Spinal cord (tissue), 9 donors: ENCODE measurements at regions not wholly inside any gene's neighbourhood (a gene's known extent, or its start where the extent isn't known, plus 50 kb on each side); places are given as distances from the start of the nearest gene placed in this dataset.
"Not testable (repeated sequence)": the region's sequence is repeated elsewhere in the genome, so short reads cannot be mapped to it uniquely, and the experiment has no call there.

Source experiments
- DNase-seq, 6 donors: peaks; one replicate each; pipeline versions ENCODE4 v3.0.0 to v3.0.0-alpha.2; 2013 to 2015; ENCODE audit warnings: low spot score in 6 of 6, low read depth in 4 of 6
- H3K27ac ChIP-seq: one replicate; pipeline ENCODE4 v1.5.1; 2013; ENCODE audit warnings: low read depth, low read length, control low read depth
- H3K27me3 ChIP-seq: one replicate; pipeline ENCODE4 v1.6.1; 2013; ENCODE audit warnings: low read length; ENCODE audit not compliant: control insufficient read depth, insufficient read depth
- H3K36me3 ChIP-seq: one replicate; pipeline ENCODE4 v1.6.1; 2013; ENCODE audit warnings: low read length; ENCODE audit not compliant: control insufficient read depth, insufficient read depth
- H3K4me1 ChIP-seq: one replicate; pipeline ENCODE4 v1.6.1; 2013; ENCODE audit warnings: low read length; ENCODE audit not compliant: control insufficient read depth, insufficient read depth
- H3K4me3 ChIP-seq: one replicate; pipeline ENCODE4 v1.5.1; 2013; ENCODE audit warnings: low read depth, low read length, control low read depth
- H3K9me3 ChIP-seq: one replicate; pipeline ENCODE4 v1.6.1; 2013; ENCODE audit warnings: low read length; ENCODE audit not compliant: control insufficient read depth, insufficient read depth
- WGBS: methylation state at CpG from one replicate; pipeline ENCODE4 v1.1.5; 2013; ENCODE audit warnings: missing lambda C conversion rate; ENCODE audit not compliant: insufficient coverage; 5-methylcytosine and 5-hydroxymethylcytosine counted together
- donor health status: healthy.

DNA sequence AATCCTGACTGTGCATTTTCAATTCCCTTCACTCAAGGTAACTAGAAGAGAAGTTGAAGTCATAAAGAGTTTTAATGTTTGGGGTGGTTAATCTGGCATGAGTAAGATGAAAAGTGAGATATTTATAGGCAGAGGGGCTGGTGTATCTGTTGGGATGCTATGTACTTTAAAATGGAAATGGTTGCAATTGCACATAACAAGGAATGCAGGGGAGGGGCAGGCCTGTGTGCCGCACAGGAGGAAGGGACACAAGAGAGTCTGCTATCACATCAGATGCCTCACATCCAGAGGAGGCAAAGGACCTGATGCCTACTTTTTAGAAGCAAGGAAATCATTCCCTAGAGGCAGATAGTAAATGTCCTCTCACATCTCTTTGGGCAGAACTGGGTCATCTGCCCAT lies 55.5 kb upstream of the OSMR start:
- H3K9me3 ChIP-seq, result peaks cover 2% of the 10 kb centered on the region
- no peaks in the 10 kb centered on the region for H3K36me3 ChIP-seq
- H3K27ac ChIP-seq, result no peak overlapping the region
- H3K4me3 ChIP-seq, result no peak overlapping the region
- DNase-seq, result no peak
- WGBS, result 100% methylated on average over 1 of the region's 1 CpG
- H3K27me3 ChIP-seq, result no peaks in the 10 kb centered on the region
- H3K4me1 ChIP-seq, result no peaks in the 10 kb centered on the region

DNA sequence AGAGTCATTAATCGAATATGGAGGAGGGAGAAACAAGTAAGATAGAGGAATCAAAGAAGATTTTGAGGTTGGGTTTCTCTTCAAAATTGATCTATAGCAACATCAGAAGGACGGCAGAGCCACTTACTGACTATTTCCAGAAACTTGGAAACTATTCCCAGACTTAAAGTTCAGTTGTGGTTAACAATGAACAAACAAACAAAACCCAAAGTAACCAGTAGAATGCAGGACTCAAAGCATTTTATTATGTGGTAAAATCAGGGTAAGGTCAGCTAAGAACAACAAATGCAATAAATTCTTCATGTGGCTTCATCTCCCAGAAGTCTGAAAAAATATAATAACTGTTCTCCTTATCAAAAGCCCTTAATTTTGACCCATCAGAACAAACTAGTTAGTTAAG lies 54.9 kb upstream of the OSMR start:
- WGBS, result no CpG with 5 or more reads among the region's 2 CpGs
- H3K9me3 ChIP-seq, result peaks cover 2% of the 10 kb centered on the region
- no peaks in the 10 kb centered on the region for H3K4me1 ChIP-seq
- H3K27me3 ChIP-seq, result no peaks in the 10 kb centered on the region
- H3K4me3 ChIP-seq, result no peak overlapping the region
- H3K36me3 ChIP-seq, result no peaks in the 10 kb centered on the region
- H3K27ac ChIP-seq, result no peak overlapping the region
- no peak for DNase-seq

DNA sequence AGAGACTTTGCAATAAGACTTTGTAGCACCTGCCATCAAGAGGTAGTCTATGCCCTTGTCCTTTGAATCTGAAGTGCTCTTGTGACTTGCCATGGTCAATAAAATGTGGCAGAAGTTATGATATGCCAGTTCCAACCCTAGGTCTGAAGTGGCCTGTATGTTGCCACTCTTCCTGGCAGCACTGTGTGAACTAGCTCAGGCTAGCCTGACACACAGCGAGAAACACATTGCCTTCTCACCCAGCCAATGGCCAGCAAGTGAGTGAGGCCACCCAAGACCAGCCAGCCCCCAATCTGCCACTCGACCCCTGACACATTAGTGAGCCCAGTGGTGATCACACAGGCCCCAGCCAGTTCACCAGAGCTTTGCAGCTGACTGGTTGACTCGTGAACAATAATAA lies 52.7 kb upstream of the OSMR start:
- H3K9me3 ChIP-seq, result no peaks in the 10 kb centered on the region
- H3K27ac ChIP-seq, result no peak overlapping the region
- no peaks in the 10 kb centered on the region for H3K27me3 ChIP-seq
- no peaks in the 10 kb centered on the region for H3K4me1 ChIP-seq
- DNase-seq, result no peak
- 74% methylated on average over 2 of the region's 3 CpGs for WGBS
- H3K4me3 ChIP-seq, result no peak overlapping the region
- H3K36me3 ChIP-seq, result no peaks in the 10 kb centered on the region

DNA sequence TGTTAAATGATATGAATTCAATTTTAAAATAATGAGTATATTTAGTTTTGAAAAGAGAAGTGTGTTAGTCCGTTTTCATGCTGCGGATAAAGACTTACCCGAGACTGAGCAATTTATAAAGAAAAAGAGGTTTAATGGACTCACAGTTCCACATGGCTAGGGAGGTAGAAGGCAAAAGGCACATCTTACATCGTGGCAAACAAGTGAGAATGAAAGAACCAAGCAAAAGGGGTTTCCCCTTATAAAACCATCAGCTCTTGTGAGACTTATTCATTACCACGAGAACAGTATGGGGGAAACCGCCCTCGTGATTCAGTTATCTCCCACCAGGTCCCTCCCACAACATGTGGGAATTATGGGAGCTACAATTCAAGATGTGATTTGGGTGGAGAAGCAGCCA lies 51.8 kb upstream of the OSMR start:
- not testable (repeated sequence) for H3K27me3 ChIP-seq, H3K27ac ChIP-seq, H3K4me1 ChIP-seq, H3K36me3 ChIP-seq, H3K9me3 ChIP-seq, H3K4me3 ChIP-seq, DNase-seq
- 79% methylated on average over 2 of the region's 7 CpGs for WGBS

DNA sequence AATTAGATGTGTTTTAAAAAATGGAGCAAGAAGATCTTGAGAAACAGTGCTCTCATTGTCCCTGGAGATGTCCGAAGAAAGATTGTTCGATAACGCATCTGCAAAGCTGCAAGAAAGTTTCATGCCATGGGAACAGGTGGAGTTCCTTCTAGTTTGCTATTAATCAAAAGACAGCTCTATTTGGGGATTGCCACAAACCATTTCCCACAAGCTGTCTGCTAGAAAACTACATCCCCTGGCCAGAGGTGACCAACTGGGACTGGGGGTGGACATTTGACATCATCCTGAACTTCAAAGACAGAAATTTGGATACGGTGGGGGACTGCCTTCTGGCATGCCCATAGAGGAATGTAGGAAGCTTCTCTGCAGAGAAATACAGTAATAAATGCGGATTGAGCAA lies 50.8 kb upstream of the OSMR start:
- DNase-seq, result no peak
- Histone ChIP-seq H3K27ac (no peak overlapping the region), H3K9me3 (no peaks in the 10 kb centered on the region), H3K36me3 (no peaks in the 10 kb centered on the region), H3K4me1 (no peaks in the 10 kb centered on the region), H3K4me3 (no peak overlapping the region), H3K27me3 (no peaks in the 10 kb centered on the region)
- 95% methylated on average over 3 of the region's 5 CpGs for WGBS

DNA sequence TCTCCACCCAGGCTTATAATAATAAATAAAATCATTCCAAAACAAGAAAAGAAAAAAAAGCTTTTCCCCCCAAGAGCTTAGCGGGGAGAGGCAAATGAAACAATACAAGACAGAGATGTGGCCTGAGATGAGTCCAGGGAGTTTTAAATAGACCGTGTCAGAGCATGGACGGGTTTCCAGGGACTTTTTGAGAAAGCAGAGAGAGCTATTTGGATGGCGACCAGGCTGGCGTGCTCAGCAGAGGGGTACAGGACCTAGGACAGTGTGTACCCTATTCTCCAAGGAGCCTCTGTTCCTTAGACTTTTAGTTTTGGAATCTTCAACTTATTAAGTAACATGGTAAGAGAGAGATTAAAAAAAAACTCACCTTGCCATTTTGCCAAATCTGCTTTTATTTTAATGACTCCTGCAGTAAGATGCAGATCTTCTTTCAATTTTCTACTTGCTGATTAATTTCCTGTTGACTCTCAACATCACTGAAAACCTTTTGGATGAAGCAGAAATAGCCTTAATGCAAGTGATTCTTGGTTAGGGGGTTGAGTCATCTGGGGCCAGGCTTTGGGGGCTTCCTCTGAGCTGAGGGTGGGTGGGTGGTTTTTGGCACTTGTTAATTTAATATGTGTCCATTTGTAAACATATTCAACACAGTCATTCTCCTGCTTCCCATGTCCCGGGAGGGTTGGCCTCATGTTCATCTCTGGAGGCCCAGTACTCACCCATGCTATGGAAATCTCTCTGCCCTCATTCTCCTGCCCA lies 49.6 kb upstream of the OSMR start:
- Histone ChIP-seq H3K9me3 (no peaks in the 10 kb centered on the region), H3K27me3 (no peaks in the 10 kb centered on the region), H3K27ac (no peak overlapping the region), H3K4me1 (no peaks in the 10 kb centered on the region), H3K4me3 (no peak overlapping the region), H3K36me3 (no peaks in the 10 kb centered on the region)
- WGBS, result 42% methylated on average over 4 of the region's 6 CpGs
- DNase-seq, result peak in 2 of 6 donors; percentile 13 to 38
